Spleen (tissue), 7 donors: ENCODE measurements at regions not wholly inside any gene's neighbourhood (a gene's known extent, or its start where the extent isn't known, plus 50 kb on each side); places are given as distances from the start of the nearest gene placed in this dataset.
"Not testable (repeated sequence)": the region's sequence is repeated elsewhere in the genome, so short reads cannot be mapped to it uniquely, and the experiment has no call there.

Experiments
- POLR2A ChIP-seq, 3 donors: fragments of 450-650 bp; IDR thresholded peaks; one replicate each; pipeline ENCODE4 v1.5.1; 2017; ENCODE audit warnings: antibody characterized with exemption in 3 of 3, mild to moderate bottlenecking in 1 of 3
- TF ChIP-seq, protein P1 (sequence below), 11 experiments: fragments of 200-600 bp in 7 of 11; fragments of 450-650 bp in 4 of 11; sonication (generic) in 4 of 11; IDR thresholded peaks in 8 of 11; conservative IDR thresholded peaks in 3 of 11; 1 replicate in 7 of 11; 2 replicates in 4 of 11; pipeline versions ENCODE4 v1.4.0 to v1.8.0; 2016 to 2021; ENCODE audit warnings: antibody characterized with exemption in 11 of 11, inconsistent platforms in 4 of 11, mild to moderate bottlenecking in 1 of 11
- donor health status: DM: no; HTN: no; CAD: no; lungs with moderate emphysema.
- donor health status: DM: no; HTN: no; CAD: no.
- donor health status: DM: no; HTN: no; CAD: no.

DNA sequence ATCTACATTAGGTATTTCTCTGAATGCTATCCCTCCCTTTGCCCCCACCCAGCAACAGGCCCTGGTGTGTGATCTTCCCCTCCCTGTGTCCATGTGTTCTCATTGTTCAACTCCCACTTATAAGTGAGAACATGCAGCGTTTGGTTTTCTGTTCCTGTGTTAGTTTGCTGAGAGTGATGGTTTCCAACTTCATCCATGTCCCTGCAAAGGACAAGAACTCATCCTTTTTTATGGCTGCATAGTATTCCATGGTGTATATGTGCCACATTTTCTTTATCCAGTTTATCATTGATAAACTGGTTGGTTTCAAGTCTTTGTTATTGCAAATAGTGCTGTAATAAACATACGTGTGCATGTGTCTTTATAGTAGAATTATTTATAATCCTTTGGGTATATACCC, 55.5 kb upstream of the RASA1 start:
- TF ChIP-seq, protein P1, sequence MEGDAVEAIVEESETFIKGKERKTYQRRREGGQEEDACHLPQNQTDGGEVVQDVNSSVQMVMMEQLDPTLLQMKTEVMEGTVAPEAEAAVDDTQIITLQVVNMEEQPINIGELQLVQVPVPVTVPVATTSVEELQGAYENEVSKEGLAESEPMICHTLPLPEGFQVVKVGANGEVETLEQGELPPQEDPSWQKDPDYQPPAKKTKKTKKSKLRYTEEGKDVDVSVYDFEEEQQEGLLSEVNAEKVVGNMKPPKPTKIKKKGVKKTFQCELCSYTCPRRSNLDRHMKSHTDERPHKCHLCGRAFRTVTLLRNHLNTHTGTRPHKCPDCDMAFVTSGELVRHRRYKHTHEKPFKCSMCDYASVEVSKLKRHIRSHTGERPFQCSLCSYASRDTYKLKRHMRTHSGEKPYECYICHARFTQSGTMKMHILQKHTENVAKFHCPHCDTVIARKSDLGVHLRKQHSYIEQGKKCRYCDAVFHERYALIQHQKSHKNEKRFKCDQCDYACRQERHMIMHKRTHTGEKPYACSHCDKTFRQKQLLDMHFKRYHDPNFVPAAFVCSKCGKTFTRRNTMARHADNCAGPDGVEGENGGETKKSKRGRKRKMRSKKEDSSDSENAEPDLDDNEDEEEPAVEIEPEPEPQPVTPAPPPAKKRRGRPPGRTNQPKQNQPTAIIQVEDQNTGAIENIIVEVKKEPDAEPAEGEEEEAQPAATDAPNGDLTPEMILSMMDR (IDR thresholded peaks at IDR 0.05 in 8 of 11, conservative IDR thresholded peaks at IDR 0.05 in 3 of 11) = not testable (repeated sequence)
- TF ChIP-seq POLR2A (IDR thresholded peaks at IDR 0.05) = not testable (repeated sequence)
